Suprapubic skin (tissue), 3 donors: ENCODE measurements at regions not wholly inside any gene's neighbourhood (a gene's known extent, or its start where the extent isn't known, plus 50 kb on each side); places are given as distances from the start of the nearest gene placed in this dataset.

Source experiments
- POLR2AphosphoS5 ChIP-seq, 3 donors: sonication (generic); formaldehyde crosslinking; IDR thresholded peaks; one replicate each; pipeline ENCODE4 v1.6.1; 2017; ENCODE audit warnings: antibody characterized with exemption in 3 of 3
- TF ChIP-seq, protein P1 (sequence below), 2 donors: fragments of 200-600 bp in 1 of 2; fragments of 450-650 bp in 1 of 2; sonication (generic) in 1 of 2; IDR thresholded peaks; one replicate each; pipeline ENCODE4 v1.5.1; 2016 to 2019; ENCODE audit warnings: antibody characterized with exemption in 2 of 2, mild to moderate bottlenecking in 1 of 2, moderate library complexity in 1 of 2

DNA sequence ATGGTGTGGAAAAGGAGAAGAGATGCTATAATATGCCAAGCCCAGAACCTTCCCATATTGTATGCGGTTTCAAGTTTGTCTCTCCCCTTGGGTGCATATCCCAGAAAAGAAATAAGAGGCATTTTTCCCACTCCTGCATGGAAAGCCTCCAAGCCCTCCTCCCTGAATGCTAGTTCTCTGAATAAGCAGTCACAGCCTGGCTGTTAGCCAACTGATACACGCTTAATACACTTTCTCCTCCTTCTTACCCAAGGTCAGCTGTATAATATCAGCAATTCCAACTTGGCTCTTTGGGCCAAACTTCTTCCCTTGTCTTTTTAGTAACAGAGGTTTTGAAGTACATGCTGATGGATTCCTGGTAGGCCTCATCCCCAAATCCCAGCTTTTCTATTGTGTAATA is 440.1 kb downstream of the EPHA7 start:
- TF ChIP-seq, protein P1, sequence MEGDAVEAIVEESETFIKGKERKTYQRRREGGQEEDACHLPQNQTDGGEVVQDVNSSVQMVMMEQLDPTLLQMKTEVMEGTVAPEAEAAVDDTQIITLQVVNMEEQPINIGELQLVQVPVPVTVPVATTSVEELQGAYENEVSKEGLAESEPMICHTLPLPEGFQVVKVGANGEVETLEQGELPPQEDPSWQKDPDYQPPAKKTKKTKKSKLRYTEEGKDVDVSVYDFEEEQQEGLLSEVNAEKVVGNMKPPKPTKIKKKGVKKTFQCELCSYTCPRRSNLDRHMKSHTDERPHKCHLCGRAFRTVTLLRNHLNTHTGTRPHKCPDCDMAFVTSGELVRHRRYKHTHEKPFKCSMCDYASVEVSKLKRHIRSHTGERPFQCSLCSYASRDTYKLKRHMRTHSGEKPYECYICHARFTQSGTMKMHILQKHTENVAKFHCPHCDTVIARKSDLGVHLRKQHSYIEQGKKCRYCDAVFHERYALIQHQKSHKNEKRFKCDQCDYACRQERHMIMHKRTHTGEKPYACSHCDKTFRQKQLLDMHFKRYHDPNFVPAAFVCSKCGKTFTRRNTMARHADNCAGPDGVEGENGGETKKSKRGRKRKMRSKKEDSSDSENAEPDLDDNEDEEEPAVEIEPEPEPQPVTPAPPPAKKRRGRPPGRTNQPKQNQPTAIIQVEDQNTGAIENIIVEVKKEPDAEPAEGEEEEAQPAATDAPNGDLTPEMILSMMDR (IDR thresholded peaks at IDR 0.05) = no peak
- no peak for TF ChIP-seq POLR2AphosphoS5 (IDR thresholded peaks at IDR 0.05)
